Activated naive CD4-positive, alpha-beta T cell treated with Interleukin-2 at 50 U/mL for 16 hours (primary cell): ENCODE measurements at regions not wholly inside any gene's neighbourhood (a gene's known extent, or its start where the extent isn't known, plus 50 kb on each side); places are given as distances from the start of the nearest gene placed in this dataset.
"Not testable (repeated sequence)": the region's sequence is repeated elsewhere in the genome, so short reads cannot be mapped to it uniquely, and the experiment has no call there.

ENCODE experiments used
- DNase-seq: peaks from one replicate; pipeline ENCODE4 v3.0.0-alpha.2; 2020

GRCh38 chr7:13631207-13632049 is 358.0 kb downstream of the ETV1 start:
- not testable (repeated sequence) for DNase-seq

GRCh38 chr7:13633857-13634256 is 355.6 kb downstream of the ETV1 start:
- DNase-seq = no peak

- DNase-seq = no peak
These were observed 350.1 kb downstream of the ETV1 start for GRCh38 chr7:13639396-13639795.

GRCh38 chr7:13641714-13642113 is 347.8 kb downstream of the ETV1 start:
- no peak for DNase-seq

GRCh38 chr7:13651167-13651566 is 338.3 kb downstream of the ETV1 start:
- DNase-seq = no peak

GRCh38 chr7:13656330-13656729 is 333.1 kb downstream of the ETV1 start:
- no peak for DNase-seq

GRCh38 chr7:13673290-13673689 is 316.2 kb downstream of the ETV1 start:
- DNase-seq = no peak

- no peak for DNase-seq
These were observed 306.8 kb downstream of the ETV1 start for GRCh38 chr7:13682626-13683025.

GRCh38 chr7:13687500-13687899 is 302.0 kb downstream of the ETV1 start:
- DNase-seq = no peak

- no peak for DNase-seq
These were observed 296.9 kb downstream of the ETV1 start for GRCh38 chr7:13692548-13692947.

GRCh38 chr7:13702251-13702650 is 287.2 kb downstream of the ETV1 start:
- DNase-seq = no peak

GRCh38 chr7:13708670-13709069 is 280.8 kb downstream of the ETV1 start:
- no peak for DNase-seq

GRCh38 chr7:13713092-13713491 is 276.4 kb downstream of the ETV1 start:
- no peak for DNase-seq

GRCh38 chr7:13715534-13715933 is 273.9 kb downstream of the ETV1 start:
- no peak for DNase-seq

- DNase-seq = no peak
These were observed 272.4 kb downstream of the ETV1 start for GRCh38 chr7:13717031-13717430.

GRCh38 chr7:13724191-13724976 is 265.1 kb downstream of the ETV1 start:
- DNase-seq = no peak

- no peak for DNase-seq
These were observed 264.4 kb downstream of the ETV1 start for GRCh38 chr7:13724977-13725566.

GRCh38 chr7:13725591-13725990 is 263.9 kb downstream of the ETV1 start:
- DNase-seq = no peak

- DNase-seq = no peak
These were observed 262.2 kb downstream of the ETV1 start for GRCh38 chr7:13727279-13727678.

- no peak for DNase-seq
These were observed 261.7 kb downstream of the ETV1 start for GRCh38 chr7:13727751-13728150.

- not testable (repeated sequence) for DNase-seq
These were observed 261.0 kb downstream of the ETV1 start for GRCh38 chr7:13728430-13728829.

- DNase-seq = no peak
These were observed 257.8 kb downstream of the ETV1 start for GRCh38 chr7:13731643-13732042.

GRCh38 chr7:13737563-13737962 is 251.9 kb downstream of the ETV1 start:
- DNase-seq = no peak

GRCh38 chr7:13742126-13742525 is 247.3 kb downstream of the ETV1 start:
- DNase-seq = no peak
